ENCODE measurements at regions not wholly inside any gene's neighbourhood (a gene's known extent, or its start where the extent isn't known, plus 50 kb on each side); places are given as distances from the start of the nearest gene placed in this dataset.

DNA sequence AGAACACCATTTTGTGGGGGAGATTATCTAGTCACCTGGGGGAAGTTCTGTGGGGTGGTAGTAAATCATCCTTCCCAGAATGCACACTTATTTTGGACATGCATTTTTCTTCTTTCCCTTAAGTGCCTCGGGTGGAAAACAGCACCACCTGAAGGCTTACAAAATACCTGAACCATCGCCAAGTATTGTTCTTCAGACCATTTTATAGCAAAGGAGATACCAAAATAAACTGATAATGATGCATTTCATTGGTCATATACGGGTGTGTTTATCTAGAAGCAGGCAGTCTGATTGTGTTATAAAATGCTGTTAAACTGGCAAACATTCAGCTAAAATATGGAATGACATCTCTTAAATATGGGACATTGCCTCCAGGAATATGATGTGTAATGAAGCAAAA is 1034.7 kb downstream of the SLITRK1 start:
- Histone ChIP-seq H3K4me3 (no peak overlapping the region), H3K36me3 (replicated peaks in 1 of 2) (no peaks in the 10 kb centered on the region), H3K9me3 (replicated peaks in 1 of 3) (no peaks in the 10 kb centered on the region), H3K27me3 (no peaks in the 10 kb centered on the region), H3K27ac (no peak overlapping the region), H3K4me1 (replicated peaks in 1 of 2) (no peaks in the 10 kb centered on the region)
- intact Hi-C loops (cut with DNase I) = no loop called here
- no peak for DNase-seq
- WGBS, 4 donors = 58 to 67% (median 62%) methylated on average over 3 of the region's 3 CpGs
- TF ChIP-seq, protein P1, sequence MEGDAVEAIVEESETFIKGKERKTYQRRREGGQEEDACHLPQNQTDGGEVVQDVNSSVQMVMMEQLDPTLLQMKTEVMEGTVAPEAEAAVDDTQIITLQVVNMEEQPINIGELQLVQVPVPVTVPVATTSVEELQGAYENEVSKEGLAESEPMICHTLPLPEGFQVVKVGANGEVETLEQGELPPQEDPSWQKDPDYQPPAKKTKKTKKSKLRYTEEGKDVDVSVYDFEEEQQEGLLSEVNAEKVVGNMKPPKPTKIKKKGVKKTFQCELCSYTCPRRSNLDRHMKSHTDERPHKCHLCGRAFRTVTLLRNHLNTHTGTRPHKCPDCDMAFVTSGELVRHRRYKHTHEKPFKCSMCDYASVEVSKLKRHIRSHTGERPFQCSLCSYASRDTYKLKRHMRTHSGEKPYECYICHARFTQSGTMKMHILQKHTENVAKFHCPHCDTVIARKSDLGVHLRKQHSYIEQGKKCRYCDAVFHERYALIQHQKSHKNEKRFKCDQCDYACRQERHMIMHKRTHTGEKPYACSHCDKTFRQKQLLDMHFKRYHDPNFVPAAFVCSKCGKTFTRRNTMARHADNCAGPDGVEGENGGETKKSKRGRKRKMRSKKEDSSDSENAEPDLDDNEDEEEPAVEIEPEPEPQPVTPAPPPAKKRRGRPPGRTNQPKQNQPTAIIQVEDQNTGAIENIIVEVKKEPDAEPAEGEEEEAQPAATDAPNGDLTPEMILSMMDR (IDR thresholded peaks at IDR 0.05) = no peak
- no peak for TF ChIP-seq POLR2A (IDR thresholded peaks at IDR 0.05)

DNA sequence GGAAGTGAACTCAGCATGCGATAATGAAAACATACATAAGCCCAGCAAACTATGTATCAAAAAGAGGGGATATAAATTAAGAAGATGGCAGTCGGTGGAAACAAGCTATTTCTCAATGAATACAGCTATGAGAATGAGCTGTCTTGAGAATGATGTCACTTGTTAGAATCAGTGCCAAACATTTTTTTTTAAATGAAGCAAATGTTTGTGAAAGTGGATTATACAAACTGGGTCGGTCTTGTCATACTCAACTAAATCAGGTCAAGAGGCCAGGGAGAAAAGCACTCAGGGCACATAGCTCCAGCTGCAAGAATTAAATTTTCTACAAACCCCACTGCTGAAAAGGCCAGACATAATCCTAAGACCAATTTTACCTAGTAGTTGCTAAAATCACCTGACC is 1048.4 kb downstream of the SLITRK1 start:
- Histone ChIP-seq H3K27me3 (no peaks in the 10 kb centered on the region), H3K9me3 (replicated peaks in 1 of 3) (no peaks in the 10 kb centered on the region), H3K4me3 (no peak overlapping the region), H3K27ac (no peak overlapping the region), H3K36me3 (replicated peaks in 1 of 2) (no peaks in the 10 kb centered on the region), H3K4me1 (replicated peaks in 1 of 2) (no peaks in the 10 kb centered on the region)
- WGBS, 4 donors = 48 to 57% (median 50%) methylated on average over 3 of the region's 3 CpGs
- TF ChIP-seq, protein P1 (IDR thresholded peaks at IDR 0.05) = no peak
- TF ChIP-seq POLR2A (IDR thresholded peaks at IDR 0.05) = no peak
- intact Hi-C loops (cut with DNase I) = no loop called here
- DNase-seq = no peak

DNA sequence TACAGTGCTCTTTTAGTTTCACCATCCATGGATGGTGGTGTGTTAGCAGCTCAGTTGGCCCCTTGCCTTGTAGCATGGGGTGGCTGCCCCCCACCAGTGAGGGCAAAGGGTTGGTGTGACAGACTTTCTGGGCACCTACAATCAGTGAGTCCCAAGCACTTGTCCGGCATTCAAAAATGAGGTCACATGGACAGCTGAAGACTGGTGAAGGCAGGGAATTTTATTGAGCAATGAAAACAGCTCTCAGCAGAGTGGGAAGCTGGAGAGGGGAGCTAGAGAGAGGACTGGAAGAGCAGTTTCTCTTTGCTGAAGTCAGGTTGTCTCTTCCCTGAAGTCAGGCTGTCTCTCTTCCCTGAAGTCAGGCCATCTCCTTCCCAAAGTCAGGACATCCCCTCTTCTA is 1053.2 kb downstream of the SLITRK1 start:
- TF ChIP-seq POLR2A (IDR thresholded peaks at IDR 0.05) = no peak
- TF ChIP-seq, protein P1 (IDR thresholded peaks at IDR 0.05) = no peak
- H3K4me3 ChIP-seq = no peak overlapping the region
- no peak for DNase-seq
- no peak overlapping the region for H3K27ac ChIP-seq
- H3K9me3 ChIP-seq (replicated peaks in 1 of 3) = no peaks in the 10 kb centered on the region
- intact Hi-C loops (cut with DNase I) = no loop called here
- WGBS, 4 donors = 88 to 100% (median 94%) methylated on average over 1 of the region's 1 CpG
- no peaks in the 10 kb centered on the region for H3K36me3 ChIP-seq (replicated peaks in 1 of 2)
- H3K4me1 ChIP-seq (replicated peaks in 1 of 2) = no peaks in the 10 kb centered on the region
- no peaks in the 10 kb centered on the region for H3K27me3 ChIP-seq

DNA sequence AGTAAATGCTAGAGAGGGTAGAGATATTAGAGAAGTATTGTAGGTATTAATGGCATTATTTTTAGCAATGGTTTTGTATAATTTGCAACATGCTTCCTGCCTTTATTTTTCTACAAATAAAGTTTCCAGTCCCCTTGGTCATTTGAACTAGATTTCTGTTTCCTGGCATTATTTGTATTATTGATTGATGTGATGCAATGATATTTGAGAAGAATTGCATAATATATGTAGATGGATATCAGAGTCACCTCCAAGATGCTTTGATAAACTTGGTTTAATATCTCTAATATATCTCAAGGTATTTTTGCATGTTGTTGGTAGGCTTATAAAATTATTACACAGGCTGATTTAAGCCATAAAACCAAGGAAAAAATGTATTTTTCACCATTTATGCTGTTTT is 1054.5 kb downstream of the SLITRK1 start:
- Histone ChIP-seq H3K27me3 (no peaks in the 10 kb centered on the region), H3K36me3 (replicated peaks in 1 of 2) (no peaks in the 10 kb centered on the region), H3K4me1 (replicated peaks in 1 of 2) (no peaks in the 10 kb centered on the region), H3K9me3 (replicated peaks in 1 of 3) (no peaks in the 10 kb centered on the region), H3K27ac (no peak overlapping the region), H3K4me3 (no peak overlapping the region)
- TF ChIP-seq, protein P1 (IDR thresholded peaks at IDR 0.05) = no peak
- TF ChIP-seq POLR2A (IDR thresholded peaks at IDR 0.05) = no peak
- intact Hi-C loops (cut with DNase I) = no loop called here
- DNase-seq = no peak
